Jurkat, Clone E6-1 (cell line): ENCODE measurements at regions not wholly inside any gene's neighbourhood (a gene's known extent, or its start where the extent isn't known, plus 50 kb on each side); places are given as distances from the start of the nearest gene placed in this dataset.
"Not testable (repeated sequence)": the region's sequence is repeated elsewhere in the genome, so short reads cannot be mapped to it uniquely, and the experiment has no call there.

Source experiments
- DNase-seq: peaks from one replicate; pipeline ENCODE4 v3.0.0-alpha.2; 2011; ENCODE audit warnings: low read depth, low spot score
- H3K4me3 ChIP-seq: 2 replicates; pipeline ENCODE4 v1.5.1; 2011; ENCODE audit warnings: mild to moderate bottlenecking, low read length, control low read depth, moderate library complexity

DNA sequence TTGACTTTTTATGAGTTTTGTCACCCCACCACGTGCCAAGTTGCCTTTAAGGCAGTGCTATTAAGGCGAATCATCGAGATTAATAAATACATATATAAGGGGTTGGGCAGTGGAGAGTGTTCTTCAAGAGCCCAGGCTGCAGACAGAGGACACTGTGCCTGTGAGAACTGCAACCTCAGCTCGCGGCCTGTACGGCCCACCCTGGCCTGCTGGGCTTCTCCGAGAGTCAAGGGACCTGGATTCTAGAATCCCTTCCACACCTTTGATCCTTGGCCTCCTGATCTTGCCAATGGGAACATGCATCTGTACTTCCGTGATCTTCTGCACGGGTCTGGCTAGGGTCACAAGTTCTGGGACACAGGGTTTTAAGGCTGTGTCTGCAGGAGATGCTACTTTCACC lies 54.5 kb downstream of the IRX5 start:
- H3K4me3 ChIP-seq = no peak overlapping the region
- no peak for DNase-seq

DNA sequence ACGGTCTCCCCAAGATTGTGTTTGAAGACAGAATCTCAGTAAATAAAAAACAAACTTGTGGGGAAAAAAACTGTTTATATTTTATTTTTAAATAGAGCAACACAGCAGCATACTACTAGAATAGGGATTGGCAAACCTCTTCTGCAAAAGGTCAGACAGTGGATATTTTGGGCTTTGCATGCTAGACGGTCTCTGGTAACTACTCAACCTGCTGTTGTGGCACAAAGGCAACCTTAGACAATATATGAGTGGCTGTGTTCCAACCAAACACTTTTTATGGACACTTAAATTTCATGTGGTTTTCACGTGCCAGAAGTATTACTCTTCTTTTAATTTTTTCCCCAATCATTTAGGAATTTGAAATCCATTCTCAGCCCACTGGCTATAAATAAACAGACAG lies 55.0 kb downstream of the IRX5 start:
- no peak overlapping the region for H3K4me3 ChIP-seq
- DNase-seq = no peak

DNA sequence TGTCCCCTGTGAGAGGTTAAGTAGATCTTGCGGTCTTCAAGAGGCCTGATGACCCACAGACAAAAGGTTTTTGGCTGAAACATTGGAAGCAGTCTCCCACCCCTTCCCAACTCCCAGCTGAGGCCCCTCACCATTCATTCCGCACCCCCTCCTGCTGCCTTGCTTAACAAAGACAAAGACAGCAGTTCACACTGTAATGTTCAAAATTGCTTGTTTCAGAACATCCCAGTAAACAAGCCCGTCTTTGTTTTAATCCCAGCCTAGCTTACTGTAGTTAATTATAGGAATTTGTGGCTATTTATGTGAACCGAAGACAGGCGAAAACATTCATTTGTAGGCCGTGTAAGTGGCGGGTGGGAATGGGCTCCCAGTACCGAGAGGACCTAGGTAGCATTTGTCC lies 55.7 kb downstream of the IRX5 start:
- no peak for DNase-seq
- no peak overlapping the region for H3K4me3 ChIP-seq

DNA sequence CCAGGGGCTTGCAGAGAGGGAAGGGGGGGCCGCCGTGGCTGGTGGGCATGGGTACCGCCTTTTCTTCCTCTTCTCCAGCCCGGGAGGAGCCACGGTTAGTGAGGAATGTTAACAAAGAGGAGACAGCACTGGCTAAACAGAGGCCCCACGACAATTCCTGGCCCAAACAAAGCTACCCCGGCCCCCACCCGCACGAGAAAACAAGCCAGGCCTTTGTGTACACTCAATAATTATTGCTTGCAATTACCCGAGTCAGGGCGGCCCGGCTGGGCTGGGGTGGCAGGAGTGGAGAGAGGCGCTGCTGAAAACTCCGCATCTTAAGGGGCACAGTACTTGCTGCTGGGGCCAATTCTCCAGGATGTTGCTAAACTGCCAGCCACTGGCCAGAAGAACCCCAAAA lies 56.4 kb downstream of the IRX5 start:
- no peak overlapping the region for H3K4me3 ChIP-seq
- DNase-seq = no peak

DNA sequence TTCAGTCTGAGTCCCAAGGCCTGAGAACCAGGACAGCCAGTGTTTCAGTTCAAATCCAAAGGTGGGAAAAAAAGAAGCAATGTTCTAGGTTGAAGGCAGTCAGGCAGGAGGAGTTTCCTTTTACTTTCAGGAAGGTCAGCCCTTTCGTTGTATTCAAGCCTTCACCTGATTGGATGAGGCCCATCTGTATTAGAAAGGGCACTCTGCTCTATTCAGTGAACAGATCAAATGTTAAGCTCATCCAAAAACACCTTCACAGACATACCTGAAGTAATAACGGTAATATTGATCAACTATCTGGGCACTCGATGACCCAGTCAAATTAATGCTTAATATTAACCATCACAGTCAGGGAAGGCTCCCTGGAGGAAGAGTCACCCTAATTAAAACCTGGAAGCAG lies 60.9 kb downstream of the IRX5 start:
- DNase-seq = no peak
- no peak overlapping the region for H3K4me3 ChIP-seq

DNA sequence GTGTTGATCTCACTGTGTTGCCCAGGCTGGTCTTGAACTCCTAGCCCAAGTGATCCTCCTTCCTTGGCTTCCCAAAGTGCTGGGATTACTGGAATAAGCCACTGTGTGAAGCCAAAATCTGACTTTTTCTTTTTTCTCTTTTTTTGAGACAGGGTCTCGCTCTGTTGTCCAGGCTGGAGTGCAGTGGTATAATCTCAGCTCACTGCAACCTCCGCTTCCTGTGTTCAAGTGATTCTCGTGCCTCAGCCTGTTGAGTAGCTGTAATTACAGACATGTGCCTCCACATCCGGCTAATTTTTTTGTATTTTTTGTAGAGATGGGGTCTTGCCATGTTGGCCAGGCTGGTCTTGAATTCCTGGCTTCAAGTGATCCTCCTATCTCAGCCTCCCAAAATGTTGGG lies 61.3 kb downstream of the IRX5 start:
- H3K4me3 ChIP-seq, DNase-seq: not testable (repeated sequence)

DNA sequence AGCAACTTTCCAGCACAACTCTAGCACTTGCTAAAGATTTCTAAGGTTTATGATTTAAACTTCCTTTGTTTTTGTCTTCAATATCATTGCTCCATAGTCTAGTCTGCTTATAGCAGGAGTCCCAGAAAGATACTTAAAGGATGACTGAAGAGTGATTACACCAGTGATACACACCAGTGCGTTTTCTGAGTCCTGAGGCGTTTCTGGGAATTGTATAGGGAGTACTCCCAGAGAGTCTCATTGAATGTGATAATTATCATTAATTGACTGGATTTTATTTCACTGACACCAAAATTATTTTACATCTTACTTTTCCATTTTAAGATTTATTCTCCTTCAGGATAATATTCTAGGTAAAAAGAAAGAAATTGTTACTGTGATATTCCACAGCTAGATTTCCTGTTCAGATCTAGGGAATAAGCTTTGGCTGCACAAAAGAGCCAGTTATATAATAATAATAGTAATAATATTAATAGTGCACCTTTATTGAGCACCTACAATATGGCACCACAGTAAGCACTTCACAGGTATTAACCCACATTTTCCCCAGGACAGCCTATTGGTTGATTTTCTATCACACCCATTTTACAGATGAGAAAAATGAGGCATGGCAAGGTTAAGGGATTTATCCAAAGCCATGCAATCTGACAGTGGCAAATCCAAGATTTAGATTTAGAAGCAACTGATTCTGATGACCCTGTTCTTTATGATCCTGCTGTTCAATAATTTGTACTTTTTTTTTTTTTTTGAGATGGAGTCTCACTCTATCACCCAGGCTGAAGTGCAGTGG lies 62.6 kb downstream of the IRX5 start:
- no peak overlapping the region for H3K4me3 ChIP-seq
- DNase-seq = no peak

DNA sequence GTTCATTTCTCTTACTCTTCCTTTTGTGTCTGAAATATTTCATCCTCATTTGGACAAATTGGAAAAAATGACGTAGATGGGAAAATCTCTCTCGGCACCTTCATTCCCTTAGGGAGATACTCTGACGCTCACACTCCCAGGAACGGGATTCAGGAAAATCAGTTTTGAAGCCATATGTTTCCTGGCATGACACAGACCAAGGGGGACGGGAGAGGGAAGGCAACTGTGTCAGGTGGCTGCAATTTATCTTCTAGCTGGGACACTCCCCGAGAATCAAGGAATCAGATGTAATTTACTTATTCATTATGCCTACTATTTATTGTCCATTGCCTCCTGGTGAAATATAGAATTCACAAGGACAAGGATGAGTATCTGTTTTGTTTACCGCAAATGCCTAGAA lies 65.5 kb downstream of the IRX5 start:
- DNase-seq = no peak
- no peak overlapping the region for H3K4me3 ChIP-seq

DNA sequence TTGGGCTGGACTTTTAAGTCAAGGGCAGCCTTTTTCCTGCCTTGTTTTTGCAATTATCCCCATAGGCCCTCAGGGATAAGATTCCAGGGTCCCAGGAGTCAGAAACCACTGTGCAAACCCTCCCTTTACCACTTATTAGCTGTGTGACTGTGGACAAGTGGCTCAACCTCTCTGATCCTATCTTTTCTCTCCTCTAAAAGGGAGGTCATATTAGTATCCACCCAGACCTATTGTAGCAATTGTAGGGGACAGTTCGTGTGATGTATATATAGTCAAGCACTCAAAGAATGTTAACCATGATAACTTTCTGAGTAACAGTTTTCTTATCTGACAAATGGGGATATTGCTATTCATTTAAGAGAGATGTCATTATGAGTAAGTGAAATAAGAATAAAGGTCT lies 68.2 kb downstream of the IRX5 start:
- no peak overlapping the region for H3K4me3 ChIP-seq
- no peak for DNase-seq

DNA sequence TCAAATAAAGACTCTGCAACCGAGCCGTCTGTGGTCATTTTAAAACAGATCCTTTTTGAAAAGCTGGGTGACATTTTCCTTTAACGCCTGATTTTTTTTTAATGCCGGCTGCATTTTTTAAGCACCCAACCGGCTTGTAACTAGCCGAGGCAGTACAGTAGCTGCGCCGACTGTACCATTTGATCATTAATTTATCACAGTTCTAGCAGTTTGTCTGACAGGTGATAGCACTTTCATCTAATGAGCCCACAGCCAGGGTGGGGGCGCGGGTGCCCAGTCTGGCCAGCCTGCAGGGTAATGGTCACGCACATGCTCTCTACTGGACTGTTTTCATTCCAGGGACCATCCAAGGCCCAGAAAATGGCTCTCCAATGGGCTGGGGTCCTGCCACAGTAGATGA lies 68.8 kb downstream of the IRX5 start:
- H3K4me3 ChIP-seq = no peak overlapping the region
- DNase-seq = no peak

DNA sequence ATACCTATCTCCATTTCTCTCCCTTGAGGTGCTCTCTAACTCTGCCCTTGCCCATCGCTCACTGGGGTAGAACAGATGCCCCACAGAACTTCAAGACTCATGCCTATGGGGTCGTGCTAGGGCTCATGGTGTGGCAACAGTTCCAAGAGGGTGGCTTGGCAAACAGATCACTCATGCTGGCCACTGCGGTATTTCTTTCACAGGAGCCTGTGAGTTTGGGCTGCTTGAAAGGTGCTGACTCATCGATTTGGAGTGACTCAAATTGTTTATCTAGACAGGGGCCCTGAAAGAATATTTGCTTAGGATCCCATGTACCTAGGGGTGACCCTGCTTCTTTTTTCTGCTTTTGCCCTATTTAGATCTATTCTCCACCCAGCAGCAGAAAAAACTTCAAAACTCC lies 69.9 kb downstream of the IRX5 start:
- DNase-seq = no peak
- no peak overlapping the region for H3K4me3 ChIP-seq

DNA sequence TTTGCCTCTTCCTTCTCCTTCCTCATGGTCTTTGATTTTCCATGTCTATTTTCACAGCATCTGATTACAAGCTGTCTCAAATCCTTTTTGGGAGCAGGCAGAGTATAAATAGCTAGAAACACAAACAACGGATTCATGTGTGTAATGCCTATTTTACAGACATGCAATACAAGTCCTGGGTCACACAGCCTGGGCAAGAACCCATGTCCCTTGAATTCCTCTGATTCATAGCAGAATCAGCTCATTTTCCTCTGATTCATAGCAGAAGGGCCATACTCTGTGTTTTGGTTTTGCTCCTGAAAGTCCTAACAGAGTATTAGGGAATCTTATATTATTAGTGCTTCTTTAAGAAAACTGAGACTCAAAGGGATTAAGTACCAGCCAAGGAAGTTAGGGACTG lies 71.3 kb downstream of the IRX5 start:
- no peak overlapping the region for H3K4me3 ChIP-seq
- no peak for DNase-seq

DNA sequence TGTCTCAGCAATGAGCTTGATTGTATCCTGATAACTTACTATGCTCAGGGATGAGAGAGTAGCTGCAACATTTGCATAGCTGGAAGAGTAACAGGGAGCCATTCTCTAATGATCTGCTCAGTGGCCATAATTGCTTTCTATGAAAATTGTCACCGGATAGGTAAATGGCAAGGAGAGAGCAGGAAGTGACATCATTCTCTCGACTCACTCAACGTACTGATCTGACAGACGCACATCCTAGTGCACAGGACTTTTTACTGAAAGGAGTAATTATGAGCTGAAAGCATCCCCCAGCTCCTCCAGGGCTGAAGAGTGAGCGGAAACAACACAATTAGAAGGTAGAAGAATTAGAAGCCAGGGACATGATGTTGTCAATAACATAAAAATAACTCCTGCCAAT lies 71.8 kb downstream of the IRX5 start:
- H3K4me3 ChIP-seq = no peak overlapping the region
- DNase-seq = no peak

DNA sequence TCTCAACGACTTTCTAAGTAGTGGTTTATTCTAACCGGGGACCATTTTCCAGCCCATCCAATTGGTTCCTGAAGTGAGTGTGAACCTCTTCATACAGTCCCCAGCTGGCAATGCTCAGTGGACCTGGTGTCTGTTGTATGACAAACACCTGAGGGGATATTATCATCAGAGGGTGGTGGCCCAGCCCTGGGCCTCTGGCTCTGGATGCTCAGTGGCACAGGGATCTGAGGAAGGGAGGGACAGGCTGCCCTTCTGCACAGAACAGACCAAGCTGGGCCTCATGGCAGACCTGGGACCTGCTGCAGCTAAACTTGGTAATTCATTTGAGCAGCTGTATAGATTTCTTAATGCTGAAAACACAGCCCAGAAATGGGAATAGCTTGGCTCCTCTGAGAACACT lies 72.6 kb downstream of the IRX5 start:
- no peak for DNase-seq
- no peak overlapping the region for H3K4me3 ChIP-seq

DNA sequence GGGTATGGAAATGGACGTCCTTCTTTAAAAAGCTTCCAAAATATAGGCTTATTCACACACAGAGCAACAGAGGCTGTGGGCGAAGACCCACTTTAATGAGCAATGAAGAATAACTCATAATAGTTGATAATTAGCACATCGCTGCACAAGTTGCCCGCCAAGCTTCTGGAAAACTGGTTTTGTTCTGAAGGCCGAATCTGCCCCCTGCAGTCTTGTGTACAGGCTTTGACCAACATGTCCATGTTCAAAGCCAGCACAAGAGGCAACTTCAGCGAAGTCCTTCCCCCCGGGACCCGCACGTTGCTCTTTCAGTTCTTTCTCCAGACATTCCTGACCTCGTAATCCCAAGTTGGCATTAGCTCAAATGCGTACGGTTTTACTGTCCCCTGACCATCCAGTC lies 73.3 kb downstream of the IRX5 start:
- no peak overlapping the region for H3K4me3 ChIP-seq
- DNase-seq = no peak

DNA sequence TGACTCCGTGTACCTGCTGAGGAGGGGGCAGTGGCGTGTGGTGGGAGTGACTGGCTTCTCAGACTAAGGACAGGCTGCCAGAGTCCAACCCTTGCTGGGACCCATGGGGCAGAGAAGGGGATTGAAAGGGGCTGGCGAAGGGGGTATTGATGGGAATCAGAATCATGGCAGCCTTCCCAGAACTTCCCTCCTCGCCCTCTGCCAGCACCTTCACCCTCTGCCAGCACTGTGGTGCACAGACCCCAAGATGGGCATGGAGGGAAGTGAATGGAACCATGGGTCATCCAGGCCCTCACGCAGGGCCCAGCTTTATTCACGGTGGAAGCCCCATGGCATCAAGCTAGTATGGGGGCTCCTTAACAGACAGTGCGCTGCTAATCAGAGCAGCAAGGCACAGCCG lies 76.8 kb downstream of the IRX5 start:
- no peak for DNase-seq
- no peak overlapping the region for H3K4me3 ChIP-seq

DNA sequence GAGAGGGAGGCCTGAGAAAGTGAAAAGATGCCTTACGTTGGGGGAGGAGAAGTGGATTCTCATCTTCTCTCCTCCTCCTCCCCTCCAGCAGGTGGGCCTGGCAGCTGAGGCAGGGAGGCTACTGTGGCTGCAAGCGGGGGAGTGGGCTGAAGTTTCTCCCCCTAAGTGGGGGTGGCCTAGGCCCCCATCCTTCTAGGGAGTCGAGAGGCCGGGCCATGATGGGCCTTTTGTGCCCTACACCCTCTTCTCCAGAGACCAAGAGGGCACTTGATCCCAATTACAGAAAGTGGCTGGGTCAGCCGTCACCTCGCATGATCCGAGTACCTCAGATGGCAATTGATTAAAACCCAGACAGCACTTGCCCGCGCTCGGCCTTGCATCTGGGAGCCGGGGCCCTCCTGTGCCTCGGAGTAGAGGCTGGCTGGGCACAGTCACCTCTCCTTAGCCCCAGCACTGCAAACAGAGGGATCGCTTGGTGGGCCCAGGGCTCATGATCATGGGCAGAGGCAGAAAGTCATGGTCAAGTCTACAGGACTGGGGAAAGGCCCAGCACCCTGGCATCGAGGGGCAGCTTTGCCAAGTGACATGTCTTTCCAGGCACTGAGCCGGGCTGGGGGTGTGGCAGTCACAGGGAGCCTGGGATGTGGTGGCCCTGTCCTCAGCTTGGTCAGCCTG lies 78.3 kb downstream of the IRX5 start:
- no peak for DNase-seq

DNA sequence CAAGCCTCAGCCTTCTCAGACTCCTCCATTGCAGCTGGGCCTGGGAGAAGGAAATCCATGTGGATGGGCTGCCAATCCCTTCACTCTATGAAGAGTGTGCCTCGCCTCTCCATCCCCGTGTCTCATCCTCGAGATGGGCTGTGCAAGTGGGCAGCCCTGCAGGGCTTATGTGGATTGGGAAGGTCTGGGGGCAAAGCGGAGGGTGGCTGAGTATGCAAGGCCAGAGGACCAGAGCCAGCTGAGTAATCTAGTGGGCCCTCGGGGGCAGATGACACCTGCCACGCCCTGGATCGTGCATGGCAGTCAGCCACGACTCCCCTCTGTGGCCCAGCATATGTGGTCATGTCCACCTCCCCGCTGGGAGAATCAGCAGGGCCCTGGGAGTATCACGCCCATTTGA lies 78.9 kb downstream of the IRX5 start:
- DNase-seq = no peak

More for the DNA sequence above, 78.3 kb downstream of the IRX5 start:
- no peak overlapping the region for H3K4me3 ChIP-seq

DNA sequence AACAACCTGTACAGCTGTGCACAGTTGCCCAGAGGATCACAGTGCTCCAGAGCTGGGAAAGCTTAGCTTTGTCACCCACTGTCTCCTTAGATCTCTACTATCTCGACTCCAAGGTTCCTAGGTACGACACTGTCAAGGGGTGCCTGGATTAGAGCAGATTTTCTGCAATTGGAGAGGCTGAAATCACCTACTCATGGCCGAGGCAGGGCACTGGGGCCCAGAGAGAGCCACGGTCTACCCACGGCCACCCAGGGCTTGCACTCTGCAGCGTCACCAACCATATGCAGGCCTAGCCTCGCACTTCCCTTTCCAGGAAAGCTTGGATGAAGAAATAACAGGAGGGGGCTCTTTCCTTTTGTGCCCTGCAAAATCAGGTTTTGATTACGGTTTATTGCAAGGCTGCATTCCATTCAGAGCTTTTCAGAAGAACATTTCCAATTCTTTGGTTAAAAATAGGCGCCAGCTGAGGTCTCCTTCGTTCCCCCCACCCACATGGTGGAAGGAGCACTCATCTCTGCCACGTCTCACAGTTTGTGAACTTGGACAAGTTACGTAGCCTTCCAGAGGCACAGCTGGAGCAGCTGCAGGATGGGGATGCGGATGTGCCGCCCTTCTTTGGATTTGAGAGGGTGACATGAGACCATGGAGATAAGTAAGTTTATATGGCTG lies 80.0 kb downstream of the IRX5 start:
- H3K4me3 ChIP-seq = no peak overlapping the region
- no peak for DNase-seq

More for the DNA sequence above, 78.9 kb downstream of the IRX5 start:
- H3K4me3 ChIP-seq = no peak overlapping the region

DNA sequence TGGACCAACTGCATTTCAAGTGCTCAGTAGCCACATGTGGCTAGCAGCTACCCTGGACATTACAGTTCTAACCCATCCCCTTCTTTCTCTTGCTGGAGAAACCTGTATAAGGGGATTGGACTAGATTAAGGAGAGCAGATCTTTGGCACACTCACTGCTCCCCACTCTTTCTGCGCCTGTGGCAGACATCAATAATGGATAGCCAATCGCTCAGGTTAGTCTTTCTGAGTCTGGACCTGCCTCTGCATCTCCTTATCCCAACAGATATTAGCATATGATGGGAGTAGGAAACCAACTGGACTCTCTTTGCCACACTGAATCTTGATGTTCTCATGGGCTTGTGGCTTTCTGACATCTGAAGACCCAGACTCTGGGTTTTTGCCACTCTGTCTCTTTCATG lies 81.7 kb downstream of the IRX5 start:
- no peak overlapping the region for H3K4me3 ChIP-seq
- no peak for DNase-seq
